IPS-NIHi11 (cell line): ENCODE measurements at regions not wholly inside any gene's neighbourhood (a gene's known extent, or its start where the extent isn't known, plus 50 kb on each side); places are given as distances from the start of the nearest gene placed in this dataset.

Source experiments
- DNase-seq: peaks from one replicate; pipeline ENCODE4 v3.0.0; 2012; ENCODE audit warnings: mixed read lengths, low spot score

DNA sequence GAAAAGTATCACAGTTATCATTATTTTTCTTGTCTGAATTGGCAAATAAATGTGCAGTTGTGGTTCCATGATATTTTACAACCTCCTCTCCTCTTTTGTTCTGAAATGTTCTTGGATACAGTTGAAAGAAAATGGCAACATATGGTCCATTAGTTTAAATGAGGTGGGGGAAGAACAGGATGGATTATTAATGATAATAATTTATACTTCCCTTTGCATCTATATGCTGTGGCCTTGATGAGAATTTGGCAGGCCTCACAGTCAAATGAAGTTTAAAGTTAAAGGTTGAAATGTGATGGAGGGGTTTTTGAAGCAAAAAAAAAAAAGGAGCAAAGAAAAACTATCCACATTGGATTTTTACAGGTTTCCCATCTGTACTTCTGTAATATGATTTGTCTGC, 946.3 kb upstream of the INTU start:
- DNase-seq: no peak

DNA sequence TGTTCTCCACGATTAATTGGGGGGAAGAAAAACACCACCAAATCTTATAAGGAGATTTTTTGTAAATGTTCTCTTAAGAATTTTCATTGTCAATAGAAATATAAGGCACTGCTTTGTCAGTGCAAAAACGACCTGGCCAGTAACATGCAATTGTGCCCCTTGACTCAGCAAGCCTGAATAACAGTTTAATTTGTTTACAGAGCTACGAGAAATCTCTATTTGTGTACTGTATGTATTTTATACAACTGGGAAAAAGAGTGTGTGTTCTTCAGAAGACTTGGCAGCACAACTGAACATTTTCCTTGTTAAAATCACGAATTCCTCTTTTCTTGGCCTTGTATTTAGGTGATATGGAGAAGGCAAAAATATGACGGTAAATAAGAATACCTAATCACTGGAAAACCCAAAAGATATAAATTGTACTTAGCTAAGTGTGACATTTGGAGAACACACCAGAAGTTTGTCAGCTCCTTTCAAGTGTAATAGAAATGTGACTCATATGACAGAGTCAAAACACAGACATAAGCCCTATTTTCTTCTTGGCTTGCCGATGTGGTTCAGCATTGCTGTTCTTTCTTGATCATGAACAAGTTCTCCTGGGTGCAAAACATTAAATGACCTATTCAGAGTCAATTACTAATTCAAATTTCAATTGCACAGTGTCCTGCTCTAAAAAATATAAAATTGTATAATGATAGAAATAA, 945.0 kb upstream of the INTU start:
- DNase-seq: no peak

DNA sequence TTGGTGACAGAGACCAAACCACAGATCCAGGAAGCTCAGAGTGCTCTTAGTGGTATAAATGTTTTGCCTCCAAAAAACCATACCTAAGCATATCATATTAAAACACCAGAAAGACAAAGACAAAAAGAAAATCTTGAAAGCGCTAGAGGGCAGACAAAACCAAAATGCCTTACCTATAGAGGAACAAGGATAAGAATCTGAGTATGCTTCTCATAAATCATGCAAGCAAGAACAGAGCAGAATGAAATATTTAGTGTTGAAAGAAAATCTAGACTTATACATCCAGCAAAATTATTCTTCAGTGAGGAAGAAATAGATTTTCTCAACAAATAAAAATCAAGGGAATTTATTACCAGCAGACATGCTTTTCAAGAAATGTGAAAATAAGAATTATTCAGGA, 941.0 kb upstream of the INTU start:
- no peak for DNase-seq

DNA sequence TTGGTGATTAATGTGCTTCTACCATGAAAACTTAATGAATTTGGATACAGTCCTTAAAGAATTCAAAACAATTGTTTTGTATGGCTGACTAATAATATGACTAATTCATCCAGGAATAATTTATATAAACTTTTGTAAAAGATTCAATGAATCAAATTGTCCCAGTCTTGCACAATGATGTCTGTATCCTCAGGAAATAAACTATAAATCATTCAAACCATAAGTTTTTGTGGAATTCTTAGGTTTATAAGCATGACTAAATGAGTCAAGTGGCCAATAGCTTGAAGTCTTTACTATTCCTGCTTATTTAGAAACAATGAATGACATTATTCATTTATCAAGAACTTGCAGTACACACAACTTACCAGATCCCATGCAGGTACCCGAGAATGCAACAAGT, 935.0 kb upstream of the INTU start:
- DNase-seq: no peak

DNA sequence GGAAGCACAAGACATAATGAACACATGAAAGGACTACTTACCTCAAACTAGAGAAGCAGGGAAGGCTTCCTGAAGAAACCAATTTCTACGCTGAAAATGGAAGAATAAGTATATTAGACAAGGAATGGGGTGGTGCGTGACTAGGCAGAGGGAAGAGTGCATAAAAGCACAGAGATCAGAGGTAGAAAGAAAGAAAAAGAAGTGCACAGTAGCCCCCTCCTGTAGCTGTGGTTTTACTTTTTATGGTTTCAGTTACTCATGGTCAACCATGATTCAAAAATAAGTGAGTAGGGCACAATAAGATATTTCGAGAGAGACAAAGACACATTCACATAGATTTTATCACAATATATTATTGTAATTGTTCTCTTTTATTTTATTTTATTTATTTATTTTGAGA, 934.5 kb upstream of the INTU start:
- no peak for DNase-seq

DNA sequence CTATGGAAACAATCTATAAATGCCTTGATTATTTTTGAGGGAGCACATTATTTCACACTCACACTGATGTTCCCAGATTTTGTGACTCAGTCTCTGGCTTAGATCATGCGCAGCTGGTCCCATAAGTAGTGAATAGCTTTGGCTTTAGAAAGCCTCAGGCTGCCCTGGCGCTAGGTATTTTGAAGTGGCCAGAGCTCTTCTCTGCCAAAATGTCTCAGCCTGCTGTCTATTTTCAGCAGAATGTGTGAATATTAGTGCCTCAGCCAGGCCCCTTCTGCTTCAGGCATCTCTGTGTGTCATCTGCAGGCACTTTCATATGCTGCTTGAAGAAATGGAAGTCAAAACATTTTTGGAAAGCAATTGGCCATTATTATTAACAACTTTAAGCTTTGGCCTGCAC, 931.0 kb upstream of the INTU start:
- DNase-seq: no peak

DNA sequence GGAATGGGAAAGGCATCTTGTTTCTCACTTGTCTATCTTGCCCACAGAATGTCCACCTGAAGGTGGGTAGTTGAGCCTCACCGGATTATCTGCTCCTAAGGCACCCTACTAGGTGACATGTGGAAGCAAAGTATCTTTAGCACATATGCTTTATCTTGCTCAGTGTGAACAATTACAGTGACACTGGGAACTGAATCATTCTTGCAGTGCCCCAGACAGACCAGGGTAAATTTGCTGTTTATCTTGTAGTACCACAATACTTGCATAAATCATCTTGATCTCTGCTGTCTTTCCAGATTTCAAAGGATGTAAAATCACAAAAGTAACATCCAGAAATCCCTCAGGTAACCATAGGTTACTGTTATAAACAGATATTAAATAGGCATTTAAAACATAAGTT, 930.0 kb upstream of the INTU start:
- no peak for DNase-seq

DNA sequence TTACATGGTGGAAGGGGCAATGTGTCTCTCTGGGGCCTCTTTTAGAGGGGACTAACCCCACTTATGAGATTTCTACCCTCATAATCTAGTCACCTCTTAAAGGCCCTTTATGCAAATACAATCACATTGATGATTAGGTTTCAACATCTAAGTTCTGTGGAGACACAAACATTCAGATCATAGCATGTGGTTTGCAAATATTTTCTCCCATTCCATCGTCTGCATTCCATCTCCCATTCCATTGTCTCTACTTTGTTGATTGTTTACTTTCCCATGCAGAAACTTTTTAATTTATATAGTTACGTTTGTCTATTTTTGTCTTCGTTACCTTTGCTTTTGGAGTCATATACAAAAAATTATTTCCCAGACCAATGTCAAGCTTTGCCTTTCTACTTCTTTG, 927.5 kb upstream of the INTU start:
- no peak for DNase-seq

DNA sequence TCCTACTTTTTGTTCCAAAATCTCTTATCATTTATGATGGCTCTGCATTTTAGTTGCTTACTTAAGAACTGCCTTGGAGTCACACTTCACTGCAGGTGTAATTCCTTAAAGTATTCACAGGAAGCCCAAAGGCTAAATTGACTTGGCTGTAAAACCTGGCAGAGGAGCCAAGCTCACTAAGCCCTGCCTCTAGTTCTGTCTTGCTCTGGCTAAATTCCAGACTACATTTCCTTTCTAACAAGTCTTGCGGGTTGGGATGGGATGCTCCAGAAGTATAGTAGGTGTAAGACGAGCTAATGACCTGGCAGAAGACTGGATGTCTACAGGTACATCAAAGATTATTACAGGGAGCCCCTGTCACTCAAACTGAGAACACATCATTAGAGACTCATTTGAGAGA, 924.0 kb upstream of the INTU start:
- no peak for DNase-seq

DNA sequence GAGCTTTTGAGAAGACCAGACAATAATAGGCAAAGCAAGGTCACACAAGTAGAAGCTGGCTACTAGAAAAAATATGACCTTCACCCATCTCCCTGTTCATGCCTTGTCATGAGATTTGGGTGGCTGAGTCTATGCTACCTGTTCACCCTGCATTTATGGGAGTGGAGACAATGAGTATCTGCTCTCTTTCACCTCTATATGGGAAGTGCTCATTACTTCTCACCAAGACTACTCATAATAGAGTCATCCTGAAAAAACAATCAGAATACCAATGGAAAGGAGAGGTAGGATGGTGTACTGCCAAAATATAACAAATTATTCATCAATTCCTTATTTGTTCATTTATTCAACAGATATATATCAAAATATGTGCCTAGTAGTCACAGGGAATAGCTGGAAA, 921.8 kb upstream of the INTU start:
- no peak for DNase-seq

DNA sequence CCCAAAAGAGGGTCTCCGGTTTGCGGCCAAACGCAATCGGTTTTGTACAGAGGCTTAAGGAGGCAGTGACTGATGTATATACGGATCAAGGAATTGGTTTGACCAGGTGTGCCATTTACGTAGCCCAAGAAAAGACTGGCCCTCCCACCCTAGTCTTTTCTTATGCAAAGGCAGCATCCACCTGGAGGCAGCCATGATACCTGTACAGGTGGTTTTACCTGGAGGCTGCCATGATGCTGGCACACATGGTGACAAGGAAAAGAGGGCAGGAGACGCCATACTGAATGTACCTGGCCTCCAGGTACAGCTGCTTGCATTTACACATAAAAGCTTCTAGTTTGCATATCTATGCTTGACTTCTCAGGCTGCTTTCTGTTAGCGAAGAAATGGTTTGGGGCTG, 917.7 kb upstream of the INTU start:
- peak; percentile 10 for DNase-seq

DNA sequence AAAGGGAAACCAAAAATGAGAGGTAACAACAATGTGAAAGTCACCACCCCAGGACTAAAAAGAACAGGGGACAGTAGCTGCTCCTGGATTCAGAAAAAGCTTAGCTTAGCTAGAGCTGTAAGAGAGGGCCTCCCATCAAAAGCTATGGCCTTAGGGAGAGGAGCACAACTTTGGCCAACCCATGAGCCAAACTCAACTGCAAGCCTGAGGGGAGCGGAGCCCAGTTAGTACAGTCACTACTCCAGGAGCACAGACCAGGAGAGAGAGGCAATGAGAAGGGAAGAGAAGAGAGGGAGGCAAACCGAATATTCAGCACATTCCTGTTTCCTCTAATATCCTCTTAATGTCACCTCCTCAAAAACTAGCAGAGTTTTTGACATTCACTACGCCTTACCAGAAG, 917.1 kb upstream of the INTU start:
- no peak for DNase-seq

DNA sequence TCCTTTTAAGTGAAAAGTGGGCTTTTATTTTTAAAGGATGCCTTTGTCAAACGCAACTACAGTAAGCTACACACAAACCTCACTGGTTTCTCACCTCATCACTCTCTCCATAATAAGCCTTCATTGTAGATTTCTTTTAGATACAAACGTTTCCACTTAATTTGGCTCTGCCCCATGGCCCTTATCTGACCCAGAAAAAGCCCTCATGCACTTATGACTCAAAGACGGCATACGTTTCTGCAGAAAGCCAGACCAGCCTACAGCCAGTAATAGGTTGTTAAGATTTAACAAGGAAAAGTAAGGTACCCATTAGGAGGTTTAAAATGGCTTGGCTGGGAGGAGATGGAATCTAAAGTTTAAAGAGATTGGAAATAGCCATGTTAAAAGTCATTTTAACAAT, 914.6 kb upstream of the INTU start:
- DNase-seq: no peak

DNA sequence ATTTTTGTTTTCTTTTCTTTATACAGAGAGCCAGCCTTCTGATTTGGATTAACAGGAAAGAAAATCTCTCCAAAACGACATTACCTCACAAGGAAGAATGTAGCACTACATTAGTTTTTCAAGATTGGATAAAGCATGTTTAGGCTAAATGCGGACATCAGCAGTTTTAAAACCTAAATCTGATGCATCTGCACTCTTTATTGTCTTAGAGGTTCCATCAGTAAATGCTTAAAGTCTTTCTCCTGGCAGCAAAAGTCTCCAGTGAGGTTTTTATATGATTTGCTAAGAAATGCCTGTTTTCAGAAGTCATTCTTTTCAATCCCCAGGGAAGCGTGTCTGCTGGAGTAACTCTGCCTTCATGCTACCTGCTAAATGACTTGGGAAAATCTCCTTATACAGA, 912.9 kb upstream of the INTU start:
- DNase-seq: no peak

DNA sequence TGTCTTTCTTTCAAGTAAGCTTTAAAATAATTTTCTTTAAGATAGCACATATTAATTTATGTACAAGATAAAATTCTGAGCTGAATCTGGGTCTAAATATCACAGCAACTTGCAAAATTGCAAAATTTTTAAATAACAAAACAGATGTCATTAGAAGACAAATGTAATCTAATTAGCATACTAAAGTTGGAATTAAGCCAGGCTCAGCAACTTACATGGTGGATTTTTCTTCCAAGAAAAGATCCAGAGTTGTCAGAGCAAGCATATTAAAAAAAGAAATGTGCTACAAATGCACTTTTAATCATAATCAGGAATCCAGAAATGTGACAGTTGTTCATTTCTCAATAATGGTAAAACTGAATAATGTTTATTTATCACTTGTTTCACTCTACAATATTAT, 906.9 kb upstream of the INTU start:
- DNase-seq: no peak

DNA sequence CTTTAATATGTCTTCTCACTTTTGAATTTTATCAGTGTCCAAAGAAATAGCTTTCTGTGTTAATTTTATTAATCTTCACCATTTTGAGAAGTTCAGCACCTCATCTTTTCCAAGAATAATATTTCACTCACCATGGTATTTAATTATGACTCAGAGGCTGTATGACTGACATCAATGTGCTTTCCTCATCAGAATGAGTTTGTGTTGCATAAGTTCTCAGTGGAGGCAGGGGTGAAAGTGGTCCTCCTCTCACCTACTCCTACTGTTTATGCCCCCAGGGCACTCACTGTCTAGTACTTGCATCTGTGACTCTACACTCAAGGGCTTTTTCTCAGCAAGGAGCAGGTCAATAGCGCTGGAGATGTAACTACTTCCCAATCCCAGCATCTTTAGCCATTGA, 905.3 kb upstream of the INTU start:
- DNase-seq: no peak

DNA sequence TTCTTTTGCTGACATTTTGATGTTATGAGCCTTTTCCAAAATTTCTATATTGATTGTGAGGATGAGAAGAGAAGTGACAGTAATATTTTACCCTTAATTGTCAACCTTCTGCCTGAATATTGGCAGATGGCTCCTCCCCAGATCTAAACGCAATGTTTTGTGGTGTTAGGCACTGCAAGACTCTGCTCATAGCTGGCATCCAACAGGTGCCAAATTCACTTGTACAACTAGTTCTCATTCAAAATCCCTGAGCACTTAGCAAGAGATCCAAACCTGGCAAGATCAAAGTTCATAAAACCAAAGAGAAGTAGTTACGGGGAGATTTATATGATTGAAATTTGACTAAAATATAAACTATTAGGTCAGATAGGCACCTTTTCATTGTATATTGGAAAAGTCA, 901.7 kb upstream of the INTU start:
- no peak for DNase-seq

DNA sequence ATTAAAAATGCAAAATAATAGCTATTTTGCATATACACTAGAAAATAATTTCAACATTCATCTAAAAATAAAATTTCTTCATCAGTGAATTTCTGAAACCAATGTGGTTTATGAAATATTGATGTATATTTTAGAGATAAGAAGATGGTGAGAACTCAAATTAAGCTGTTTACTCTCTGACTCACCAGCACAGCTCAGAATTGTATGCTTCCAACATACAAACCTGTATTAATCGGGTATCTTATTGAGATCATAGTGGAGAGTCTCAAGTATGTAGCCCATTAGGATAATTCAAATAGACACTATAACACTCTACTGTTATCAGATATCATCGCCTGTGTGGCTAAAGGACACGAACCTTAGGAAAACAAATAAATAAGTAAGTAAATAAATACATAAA, 899.5 kb upstream of the INTU start:
- DNase-seq: no peak

DNA sequence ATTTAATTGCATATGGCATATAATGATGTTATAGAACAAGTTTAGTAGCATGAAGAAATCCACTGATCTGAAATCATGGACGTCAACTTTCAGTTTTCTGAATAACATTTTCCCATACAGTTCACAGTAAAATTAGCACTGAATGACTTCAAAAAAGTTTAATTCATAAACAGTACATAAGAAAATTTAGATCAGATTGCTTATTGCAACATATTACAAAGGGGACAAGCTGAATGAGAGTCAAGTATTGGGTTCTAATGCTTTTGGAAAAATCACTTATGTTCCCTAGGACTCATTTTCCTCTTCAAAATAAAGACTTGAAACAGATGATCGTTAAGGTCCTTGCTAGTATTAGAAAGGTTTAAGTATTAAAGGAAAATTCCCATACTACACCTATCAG, 898.3 kb upstream of the INTU start:
- no peak for DNase-seq

DNA sequence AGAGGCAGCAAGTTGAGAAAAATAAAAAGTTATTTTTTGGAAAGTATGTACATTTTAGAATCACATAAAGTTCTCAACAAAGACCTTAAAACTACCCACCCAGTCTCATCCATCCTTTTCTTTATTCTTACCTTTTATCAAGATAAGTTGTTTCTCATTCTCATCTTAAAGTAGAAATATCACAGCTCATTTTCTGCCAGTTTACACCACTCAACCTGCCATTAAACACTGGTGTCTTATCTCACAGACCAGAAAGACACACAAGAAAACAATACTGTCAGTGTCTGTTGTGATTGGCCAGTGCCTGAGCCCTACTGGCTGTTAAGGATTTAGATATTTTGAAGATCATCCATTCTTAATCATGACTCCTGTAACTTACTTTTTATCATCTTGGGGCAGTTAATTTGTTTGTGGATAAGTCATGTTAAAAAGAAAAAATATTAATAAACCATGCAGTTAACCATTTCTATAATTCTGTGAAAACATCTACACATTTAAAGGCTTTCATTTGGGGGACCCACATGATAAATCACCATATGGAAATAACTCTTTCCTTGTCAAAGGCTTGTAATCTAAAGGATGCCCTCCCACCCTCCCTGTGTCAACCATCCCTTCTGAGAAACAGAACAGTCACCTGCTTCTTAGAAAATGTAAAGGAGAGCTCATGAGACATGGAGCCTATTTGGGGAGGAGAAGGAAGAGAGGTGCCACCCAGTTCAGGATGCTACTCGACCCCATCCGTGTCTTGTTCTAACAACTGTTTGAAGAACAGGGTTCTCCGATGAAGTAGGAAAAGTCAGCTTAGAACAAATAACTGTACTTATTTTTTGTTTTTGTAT, 897.2 kb upstream of the INTU start:
- no peak for DNase-seq

DNA sequence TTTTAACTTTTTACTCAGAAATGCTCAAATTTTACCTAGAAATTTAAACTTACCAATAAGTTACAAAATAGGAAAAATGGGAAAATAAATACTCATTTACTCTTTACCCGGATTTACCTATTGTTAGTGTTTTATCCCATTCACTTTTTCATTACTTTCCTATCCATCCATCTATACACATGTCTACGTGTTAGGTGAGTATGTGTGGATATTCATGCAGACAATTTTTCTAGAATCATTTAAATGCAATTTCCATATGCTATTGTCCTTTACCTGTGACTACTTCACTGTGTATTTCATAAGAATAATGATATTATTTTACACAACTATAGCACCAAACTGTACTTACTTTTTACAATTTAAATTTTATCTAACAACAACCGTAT, 896.6 kb upstream of the INTU start:
- no peak for DNase-seq

DNA sequence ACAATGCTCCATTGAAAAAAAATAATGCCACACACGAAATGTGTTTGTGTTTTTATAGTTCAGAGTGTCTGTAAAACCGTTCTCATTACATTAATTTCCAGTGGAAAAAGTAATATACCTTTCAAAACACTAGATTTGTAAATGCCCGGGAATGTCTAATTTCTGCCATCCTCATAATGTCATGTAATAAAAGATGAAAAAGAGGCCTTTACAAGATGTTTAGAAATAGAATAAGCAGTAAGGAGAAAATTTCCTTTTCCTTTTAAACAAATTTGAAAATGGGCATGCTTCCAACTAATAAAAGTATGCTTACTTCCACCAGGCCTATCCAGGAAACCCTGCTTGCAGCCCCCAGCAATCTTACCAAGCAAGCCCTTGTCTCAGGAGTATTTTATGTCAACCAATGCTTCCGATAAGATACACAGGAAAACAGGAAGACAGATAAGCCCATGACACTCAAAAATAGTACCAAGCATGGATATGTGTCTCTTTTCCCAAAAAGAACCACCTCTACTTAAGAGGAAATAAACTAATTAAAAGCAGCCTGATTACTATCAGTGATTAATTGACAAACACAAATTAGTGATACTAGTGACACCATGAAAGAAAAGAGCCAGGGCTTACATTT, 894.7 kb upstream of the INTU start:
- no peak for DNase-seq

DNA sequence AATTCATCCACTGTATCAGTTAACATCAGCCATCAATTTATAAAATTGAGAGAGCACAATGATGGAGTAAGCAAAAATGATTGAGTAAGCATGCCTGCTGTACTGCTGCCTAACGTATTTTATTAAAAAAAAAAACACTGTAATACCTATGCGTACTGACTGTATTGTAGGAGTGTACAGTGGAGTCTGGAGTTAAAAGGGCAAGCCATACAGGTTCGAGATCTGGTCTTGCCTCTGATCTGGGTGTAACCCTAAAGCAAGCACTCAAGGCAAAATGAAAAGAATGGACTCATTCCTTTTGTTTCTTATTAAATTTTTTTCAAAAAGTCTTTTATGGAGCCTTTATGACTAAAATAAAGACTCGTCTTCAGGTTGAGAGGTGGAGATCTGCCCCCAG, 894.2 kb upstream of the INTU start:
- no peak for DNase-seq

DNA sequence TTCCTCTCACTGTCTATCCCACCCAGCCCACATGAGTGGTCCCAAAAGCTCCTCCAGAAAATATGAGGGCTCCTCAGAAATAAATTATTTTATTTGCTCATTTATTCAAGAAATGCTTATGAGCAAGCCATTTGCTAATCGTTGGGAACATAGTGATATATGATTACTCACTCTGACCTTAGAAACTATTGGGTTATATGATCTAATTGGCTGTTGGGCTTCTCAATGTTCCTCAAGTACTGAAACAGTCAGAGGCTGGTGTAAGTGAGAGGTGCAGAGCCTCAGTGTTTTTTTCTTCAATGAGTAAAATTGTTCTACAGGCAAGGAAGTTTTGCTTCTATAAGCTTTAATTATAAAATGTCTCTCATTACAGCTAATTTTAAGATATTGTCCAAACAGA, 893.8 kb upstream of the INTU start:
- no peak for DNase-seq
